ENCODE measurements at regions not wholly inside any gene's neighbourhood (a gene's known extent, or its start where the extent isn't known, plus 50 kb on each side); places are given as distances from the start of the nearest gene placed in this dataset.

DNA sequence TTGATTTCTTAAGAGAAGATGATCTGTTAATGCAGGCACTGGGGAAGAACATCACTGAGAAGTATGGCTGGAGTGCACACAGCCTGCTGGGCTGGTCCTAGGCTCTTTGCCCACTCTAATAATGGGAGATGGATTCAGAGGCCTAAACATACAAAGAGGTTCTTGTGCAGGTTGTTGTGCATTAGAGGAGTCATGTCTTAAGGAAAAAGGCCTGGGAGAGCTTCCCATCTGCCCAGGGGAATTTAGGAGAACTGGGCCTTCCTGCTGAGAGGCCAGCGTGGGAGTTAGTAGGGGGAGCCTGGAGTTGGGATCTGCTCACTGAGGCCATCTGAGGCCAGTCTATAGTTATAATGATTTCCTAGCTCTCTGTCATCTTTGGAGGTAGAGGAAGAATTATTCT, 126.7 kb downstream of the TLR5 start:
- TF ChIP-seq TEAD4 (IDR thresholded peaks at IDR 0.05; ENCODE audit: borderline replicate concordance, insufficient read depth) = no peak
- TF ChIP-seq, protein P1, sequence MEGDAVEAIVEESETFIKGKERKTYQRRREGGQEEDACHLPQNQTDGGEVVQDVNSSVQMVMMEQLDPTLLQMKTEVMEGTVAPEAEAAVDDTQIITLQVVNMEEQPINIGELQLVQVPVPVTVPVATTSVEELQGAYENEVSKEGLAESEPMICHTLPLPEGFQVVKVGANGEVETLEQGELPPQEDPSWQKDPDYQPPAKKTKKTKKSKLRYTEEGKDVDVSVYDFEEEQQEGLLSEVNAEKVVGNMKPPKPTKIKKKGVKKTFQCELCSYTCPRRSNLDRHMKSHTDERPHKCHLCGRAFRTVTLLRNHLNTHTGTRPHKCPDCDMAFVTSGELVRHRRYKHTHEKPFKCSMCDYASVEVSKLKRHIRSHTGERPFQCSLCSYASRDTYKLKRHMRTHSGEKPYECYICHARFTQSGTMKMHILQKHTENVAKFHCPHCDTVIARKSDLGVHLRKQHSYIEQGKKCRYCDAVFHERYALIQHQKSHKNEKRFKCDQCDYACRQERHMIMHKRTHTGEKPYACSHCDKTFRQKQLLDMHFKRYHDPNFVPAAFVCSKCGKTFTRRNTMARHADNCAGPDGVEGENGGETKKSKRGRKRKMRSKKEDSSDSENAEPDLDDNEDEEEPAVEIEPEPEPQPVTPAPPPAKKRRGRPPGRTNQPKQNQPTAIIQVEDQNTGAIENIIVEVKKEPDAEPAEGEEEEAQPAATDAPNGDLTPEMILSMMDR (IDR thresholded peaks at IDR 0.05) = no peak
- TF ChIP-seq, protein P2, sequence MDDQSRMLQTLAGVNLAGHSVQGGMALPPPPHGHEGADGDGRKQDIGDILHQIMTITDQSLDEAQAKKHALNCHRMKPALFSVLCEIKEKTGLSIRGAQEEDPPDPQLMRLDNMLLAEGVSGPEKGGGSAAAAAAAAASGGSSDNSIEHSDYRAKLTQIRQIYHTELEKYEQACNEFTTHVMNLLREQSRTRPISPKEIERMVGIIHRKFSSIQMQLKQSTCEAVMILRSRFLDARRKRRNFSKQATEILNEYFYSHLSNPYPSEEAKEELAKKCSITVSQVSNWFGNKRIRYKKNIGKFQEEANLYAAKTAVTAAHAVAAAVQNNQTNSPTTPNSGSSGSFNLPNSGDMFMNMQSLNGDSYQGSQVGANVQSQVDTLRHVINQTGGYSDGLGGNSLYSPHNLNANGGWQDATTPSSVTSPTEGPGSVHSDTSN (IDR thresholded peaks at IDR 0.05) = no peak
